ENCODE measurements at regions not wholly inside any gene's neighbourhood (a gene's known extent, or its start where the extent isn't known, plus 50 kb on each side); places are given as distances from the start of the nearest gene placed in this dataset.

DNA sequence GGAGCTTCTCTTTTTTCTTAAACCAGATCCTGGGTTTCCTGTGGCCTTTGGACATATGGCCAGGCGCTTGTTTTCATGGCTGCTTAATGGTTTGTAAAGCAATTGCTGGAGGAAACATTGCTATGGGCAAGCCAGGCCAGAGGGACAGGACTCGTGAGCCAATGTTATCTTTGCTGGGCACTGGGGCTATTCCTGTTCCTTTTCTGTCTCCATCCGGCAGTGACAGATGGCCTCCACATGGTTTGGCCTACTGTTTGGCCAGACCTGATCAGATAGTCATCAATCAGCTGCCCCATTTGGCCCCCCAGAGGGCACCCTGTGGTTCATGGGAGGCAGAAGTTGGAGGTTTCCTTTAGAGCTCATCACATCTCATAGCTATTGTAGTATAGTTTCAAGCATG, 326.1 kb upstream of the ROPN1 start:
- in situ Hi-C loops (cut with MboI; ENCODE audit: low sequenced_read_pairs, unreplicated experiment) = no loop called here
- TF ChIP-seq, protein P1, sequence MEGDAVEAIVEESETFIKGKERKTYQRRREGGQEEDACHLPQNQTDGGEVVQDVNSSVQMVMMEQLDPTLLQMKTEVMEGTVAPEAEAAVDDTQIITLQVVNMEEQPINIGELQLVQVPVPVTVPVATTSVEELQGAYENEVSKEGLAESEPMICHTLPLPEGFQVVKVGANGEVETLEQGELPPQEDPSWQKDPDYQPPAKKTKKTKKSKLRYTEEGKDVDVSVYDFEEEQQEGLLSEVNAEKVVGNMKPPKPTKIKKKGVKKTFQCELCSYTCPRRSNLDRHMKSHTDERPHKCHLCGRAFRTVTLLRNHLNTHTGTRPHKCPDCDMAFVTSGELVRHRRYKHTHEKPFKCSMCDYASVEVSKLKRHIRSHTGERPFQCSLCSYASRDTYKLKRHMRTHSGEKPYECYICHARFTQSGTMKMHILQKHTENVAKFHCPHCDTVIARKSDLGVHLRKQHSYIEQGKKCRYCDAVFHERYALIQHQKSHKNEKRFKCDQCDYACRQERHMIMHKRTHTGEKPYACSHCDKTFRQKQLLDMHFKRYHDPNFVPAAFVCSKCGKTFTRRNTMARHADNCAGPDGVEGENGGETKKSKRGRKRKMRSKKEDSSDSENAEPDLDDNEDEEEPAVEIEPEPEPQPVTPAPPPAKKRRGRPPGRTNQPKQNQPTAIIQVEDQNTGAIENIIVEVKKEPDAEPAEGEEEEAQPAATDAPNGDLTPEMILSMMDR (IDR thresholded peaks at IDR 0.05; ENCODE audit: borderline replicate concordance, control extremely low read depth, extremely low read depth, insufficient read depth, missing control alignments) = no peak
- no peak for DNase-seq (ENCODE audit: low spot score)

DNA sequence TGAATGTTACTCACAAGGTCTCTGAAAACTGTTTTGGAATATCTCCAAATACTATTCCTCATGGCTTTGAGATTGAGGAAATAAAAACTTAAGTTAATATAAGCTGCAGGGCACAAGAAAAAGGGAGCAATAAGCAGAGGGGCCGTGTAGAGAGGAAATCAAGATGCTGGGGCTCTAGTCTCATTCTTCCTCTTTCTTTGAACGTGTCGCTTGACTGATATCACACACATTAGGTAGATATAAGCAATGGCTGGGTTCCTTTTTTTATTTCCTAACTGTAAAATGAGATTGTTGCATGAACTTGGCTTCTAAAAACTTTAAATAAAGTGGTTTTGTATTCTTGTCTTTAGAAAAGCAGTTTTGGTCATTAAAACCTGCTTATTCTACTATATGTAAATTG, 326.7 kb upstream of the ROPN1 start:
- no peak for DNase-seq (ENCODE audit: low spot score)
- TF ChIP-seq, protein P1 (IDR thresholded peaks at IDR 0.05; ENCODE audit: borderline replicate concordance, control extremely low read depth, extremely low read depth, insufficient read depth, missing control alignments) = no peak
- in situ Hi-C loops (cut with MboI; ENCODE audit: low sequenced_read_pairs, unreplicated experiment) = no loop called here

DNA sequence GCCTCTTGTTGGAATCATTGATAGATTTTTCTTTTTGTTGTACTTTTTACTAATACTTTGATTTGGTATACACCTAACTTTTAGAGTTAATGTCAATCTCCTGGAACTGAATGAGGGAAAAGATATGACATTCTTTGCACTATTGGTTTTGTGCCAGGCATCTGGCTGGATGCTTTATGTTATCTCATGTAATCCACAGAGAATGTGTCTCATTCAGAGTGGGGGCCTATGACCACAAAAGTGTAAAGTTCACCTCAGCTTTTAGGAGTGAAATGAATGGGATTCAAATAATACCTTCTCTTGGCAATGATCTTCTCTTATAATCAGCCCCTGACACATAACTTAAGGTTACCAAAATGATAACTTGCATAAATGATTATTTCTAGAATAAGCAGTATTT, 329.1 kb upstream of the ROPN1 start:
- TF ChIP-seq, protein P1 (IDR thresholded peaks at IDR 0.05; ENCODE audit: borderline replicate concordance, control extremely low read depth, extremely low read depth, insufficient read depth, missing control alignments) = no peak
- DNase-seq (ENCODE audit: low spot score) = no peak
- in situ Hi-C loops (cut with MboI; ENCODE audit: low sequenced_read_pairs, unreplicated experiment) = no loop called here

DNA sequence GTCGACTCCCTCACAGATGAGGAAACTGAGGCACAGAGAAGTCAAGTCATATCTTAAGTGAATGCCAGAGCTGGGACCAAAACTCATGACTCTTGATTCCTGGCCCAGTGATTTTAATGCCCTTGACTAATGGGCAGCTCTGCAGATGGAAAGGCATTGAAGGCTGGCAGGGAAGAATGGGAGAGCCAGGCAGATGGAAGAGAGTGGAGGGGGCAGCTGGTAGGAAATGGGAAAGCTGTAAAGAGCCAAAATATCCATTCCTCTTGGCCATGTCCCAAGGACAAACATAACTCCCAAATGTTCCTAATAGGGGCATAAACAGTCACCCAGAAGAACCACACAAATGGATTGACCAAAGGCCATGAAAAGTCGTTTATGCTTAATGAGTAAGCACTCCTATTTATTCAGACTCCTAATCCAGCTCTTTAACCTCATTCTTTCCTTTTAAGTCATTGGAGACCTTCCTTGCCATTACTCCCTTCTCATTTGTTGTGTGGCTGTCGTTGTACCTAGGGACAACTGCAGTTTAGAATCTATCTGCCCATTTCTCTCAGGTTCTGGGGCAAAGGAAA, 330.5 kb upstream of the ROPN1 start:
- DNase-seq (ENCODE audit: low spot score) = no peak
- TF ChIP-seq, protein P1 (IDR thresholded peaks at IDR 0.05; ENCODE audit: borderline replicate concordance, control extremely low read depth, extremely low read depth, insufficient read depth, missing control alignments) = no peak
- in situ Hi-C loops (cut with MboI; ENCODE audit: low sequenced_read_pairs, unreplicated experiment) = no loop called here

DNA sequence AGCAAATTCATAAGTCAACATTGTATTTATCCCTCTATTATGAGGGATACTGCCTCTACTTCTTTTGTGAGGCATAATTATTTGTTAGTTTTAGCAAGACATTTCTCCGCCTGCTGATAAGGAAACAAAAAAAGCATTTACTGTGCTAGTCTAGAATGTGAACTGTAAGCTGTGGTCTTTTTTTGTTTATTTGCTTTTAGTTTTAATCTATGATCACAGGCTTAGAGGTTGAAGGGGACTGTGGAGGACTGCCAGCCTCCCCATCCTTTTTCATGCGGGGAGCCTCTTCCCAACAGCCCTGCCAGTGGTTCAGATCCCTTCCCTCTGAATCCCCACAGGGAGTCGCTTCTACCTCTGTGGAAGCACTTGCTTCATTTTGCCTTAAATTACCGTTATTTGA, 331.0 kb upstream of the ROPN1 start:
- DNase-seq (ENCODE audit: low spot score) = no peak
- TF ChIP-seq, protein P1 (IDR thresholded peaks at IDR 0.05; ENCODE audit: borderline replicate concordance, control extremely low read depth, extremely low read depth, insufficient read depth, missing control alignments) = no peak
- in situ Hi-C loops (cut with MboI; ENCODE audit: low sequenced_read_pairs, unreplicated experiment) = no loop called here

DNA sequence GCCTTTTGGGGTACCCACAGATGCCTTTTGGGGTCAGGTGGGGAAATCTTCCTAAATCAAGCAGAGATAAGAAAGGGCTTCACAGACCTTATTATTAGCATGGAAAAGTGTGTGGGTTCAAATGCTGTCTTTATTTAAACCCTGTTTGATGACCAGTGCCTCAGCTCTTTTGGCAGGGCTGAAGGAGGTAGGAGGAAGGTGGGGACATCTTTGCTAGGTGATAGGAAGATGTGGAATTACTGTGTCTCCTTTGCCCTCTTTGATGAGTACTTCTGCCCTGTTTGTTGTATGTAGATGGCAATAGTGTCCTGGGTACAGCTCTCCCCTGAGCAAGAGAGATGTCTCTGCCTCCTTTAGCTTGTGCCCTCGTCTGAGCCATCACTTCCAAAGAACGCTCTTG, 333.3 kb upstream of the ROPN1 start:
- TF ChIP-seq, protein P1 (IDR thresholded peaks at IDR 0.05; ENCODE audit: borderline replicate concordance, control extremely low read depth, extremely low read depth, insufficient read depth, missing control alignments) = no peak
- DNase-seq (ENCODE audit: low spot score) = no peak
- in situ Hi-C loops (cut with MboI; ENCODE audit: low sequenced_read_pairs, unreplicated experiment) = loop anchor here (25.0 kb wide), 1 partner anchor 362 kb away; no protein-coding TSS in a partner anchor

Data from GM13976 (cell line).